Lung (tissue), 11 donors: ENCODE measurements at regions not wholly inside any gene's neighbourhood (a gene's known extent, or its start where the extent isn't known, plus 50 kb on each side); places are given as distances from the start of the nearest gene placed in this dataset.

Experiments used
- ATAC-seq: fragments of 200-7000 bp; cut with Tn5 transposase; one replicate; pipeline ENCODE4 v1.9.1; 2020; ENCODE audit warnings: moderate number of reproducible peaks; ENCODE audit not compliant: insufficient read depth, low FRiP score
- DNase-seq, 3 donors: peaks; one replicate each; pipeline ENCODE4 v3.0.0-alpha.2; 2013 to 2017
- H3K27ac ChIP-seq, 2 donors: one replicate each; pipeline ENCODE4 v1.5.1; 2013; ENCODE audit warnings: mild to moderate bottlenecking in 2 of 2, moderate library complexity in 2 of 2, control low read depth in 1 of 2, inconsistent platforms in 1 of 2, low read depth in 1 of 2, low read length in 1 of 2
- H3K27me3 ChIP-seq, 3 donors: one replicate each; pipeline ENCODE4 v1.5.1; 2013; ENCODE audit warnings: low read length in 2 of 3; ENCODE audit not compliant: control insufficient read depth in 3 of 3, insufficient read depth in 3 of 3
- H3K36me3 ChIP-seq, 4 donors: one replicate each; pipeline ENCODE4 v1.5.1; 2013; ENCODE audit warnings: low read length in 4 of 4, mild to moderate bottlenecking in 1 of 4, moderate library complexity in 1 of 4; ENCODE audit not compliant: control insufficient read depth in 4 of 4, insufficient read depth in 4 of 4
- H3K4me1 ChIP-seq, 5 donors: one replicate each; pipeline ENCODE4 v1.5.1; 2013; ENCODE audit warnings: low read length in 5 of 5, mild to moderate bottlenecking in 2 of 5, moderate library complexity in 1 of 5; ENCODE audit not compliant: control insufficient read depth in 5 of 5, insufficient read depth in 5 of 5
- H3K4me3 ChIP-seq: one replicate; pipeline ENCODE4 v1.5.1; 2013; ENCODE audit warnings: mild to moderate bottlenecking, control low read depth, moderate library complexity
- H3K9ac ChIP-seq, 2 donors: one replicate each; pipeline ENCODE4 v1.5.1; 2013; ENCODE audit warnings: low read length in 2 of 2, control low read depth in 1 of 2; ENCODE audit not compliant: insufficient read depth in 1 of 2
- H3K9me3 ChIP-seq, 4 donors: one replicate each; pipeline ENCODE4 v1.5.1; 2013; ENCODE audit warnings: low read length in 3 of 4, mild to moderate bottlenecking in 1 of 4, moderate library complexity in 1 of 4; ENCODE audit not compliant: control insufficient read depth in 4 of 4, insufficient read depth in 3 of 4
- CTCF ChIP-seq: IDR thresholded peaks from 2 replicates; pipeline ENCODE4 v1.5.1; 2012; ENCODE audit warnings: mild to moderate bottlenecking; ENCODE audit errors: control extremely low read depth, extremely low read depth
- WGBS, 2 donors: extraction: QIAGEN DNeasy Blood & Tissue Kit; methylation state at CpG; one replicate each; pipeline ENCODE4 v1.1.7; 2013; 5-methylcytosine and 5-hydroxymethylcytosine counted together
- donor health status: control.
- donor health status: control.
- donor health status: Bipolar disorder and iron deficiency.
- donor health status: healthy.
- donor health status: DM: yes; HTN: yes; CAD: no.

GRCh38 chr16:59975953-59976352, 1241.8 kb upstream of the GOT2 start:
- TF ChIP-seq CTCF = no peak
- no peak overlapping the region for H3K9ac ChIP-seq
- H3K27ac ChIP-seq = no peak overlapping the region
- H3K27me3 ChIP-seq = no peaks in the 10 kb centered on the region
- ATAC-seq = no peak
- no peak for DNase-seq
- no peaks in the 10 kb centered on the region for H3K4me1 ChIP-seq
- H3K36me3 ChIP-seq = no peaks in the 10 kb centered on the region
- H3K9me3 ChIP-seq = no peaks in the 10 kb centered on the region
- no peak overlapping the region for H3K4me3 ChIP-seq
- 67 to 74% methylated on average over 3 of the region's 3 CpGs for WGBS, 2 donors

- TF ChIP-seq CTCF = no peak
- Histone ChIP-seq H3K9ac (no peak overlapping the region), H3K27me3 (no peaks in the 10 kb centered on the region), H3K36me3 (no peaks in the 10 kb centered on the region), H3K4me1 (no peaks in the 10 kb centered on the region), H3K27ac (no peak overlapping the region), H3K4me3 (no peak overlapping the region), H3K9me3 (no peaks in the 10 kb centered on the region)
- ATAC-seq = no peak
- WGBS, 2 donors = 90 to 93% methylated on average over 3 of the region's 3 CpGs
- DNase-seq = no peak
Measured at GRCh38 chr16:59973966-59974365, 1239.8 kb upstream of the GOT2 start.

GRCh38 chr16:59971264-59971663, 1237.1 kb upstream of the GOT2 start:
- no peak for TF ChIP-seq CTCF
- 69 to 74% methylated on average over 3 of the region's 3 CpGs for WGBS, 2 donors
- Histone ChIP-seq H3K27me3 (no peaks in the 10 kb centered on the region), H3K4me3 (no peak overlapping the region), H3K36me3 (no peaks in the 10 kb centered on the region), H3K9me3 (no peaks in the 10 kb centered on the region), H3K27ac (no peak overlapping the region), H3K9ac (no peak overlapping the region), H3K4me1 (no peaks in the 10 kb centered on the region)
- ATAC-seq (no peak), DNase-seq (no peak)

- Histone ChIP-seq H3K27me3 (no peaks in the 10 kb centered on the region), H3K36me3 (no peaks in the 10 kb centered on the region), H3K9me3 (peaks cover 0 to 3% (median 0%) of the 10 kb centered on the region in 4 donors), H3K4me1 (no peaks in the 10 kb centered on the region), H3K27ac (no peak overlapping the region), H3K4me3 (no peak overlapping the region), H3K9ac (no peak overlapping the region)
- TF ChIP-seq CTCF = no peak
- DNase-seq (no peak), ATAC-seq (no peak)
- 91 to 94% methylated on average over 6 of the region's 6 CpGs for WGBS, 2 donors
Measured at GRCh38 chr16:59964232-59964924, 1230.3 kb upstream of the GOT2 start.
